HEK293T (cell line): ENCODE measurements at regions not wholly inside any gene's neighbourhood (a gene's known extent, or its start where the extent isn't known, plus 50 kb on each side); places are given as distances from the start of the nearest gene placed in this dataset.

Experiments
- CTCF ChIA-PET: fragments of 350-600 bp; formaldehyde crosslinking; extraction: SDS; loops from one replicate; lab custom pipeline; 2021; ENCODE audit warnings: antibody characterized with exemption, inconsistent platforms; lab: Yijun Ruan, JAX
- POLR2A ChIA-PET: fragments of 350-600 bp; formaldehyde crosslinking; extraction: SDS; loops from one replicate; lab custom pipeline; 2020; ENCODE audit warnings: antibody characterized with exemption, inconsistent platforms; lab: Yijun Ruan, JAX
- DNase-seq: peaks from one replicate; pipeline ENCODE4 v3.0.0; 2012; ENCODE audit warnings: mixed read lengths; ENCODE audit errors: extremely low spot score
- ARNT ChIP-seq: fragments of 450-650 bp; IDR thresholded peaks from 2 replicates; pipeline ENCODE4 v1.6.1; 2017; ENCODE audit warnings: mild to moderate bottlenecking
- BHLHE40 ChIP-seq: fragments of 450-650 bp; IDR thresholded peaks from 2 replicates; pipeline ENCODE4 v1.6.1; 2016; ENCODE audit warnings: mild to moderate bottlenecking, moderate library complexity, borderline replicate concordance
- CTBP1 ChIP-seq: fragments of 450-650 bp; IDR thresholded peaks from 2 replicates; pipeline ENCODE4 v1.6.1; 2016; ENCODE audit warnings: borderline replicate concordance
- ELF4 ChIP-seq: fragments of 450-650 bp; IDR thresholded peaks from 2 replicates; pipeline ENCODE4 v1.6.1; 2017; ENCODE audit warnings: antibody characterized with exemption
- FOXA1 ChIP-seq: fragments of 450-650 bp; IDR thresholded peaks from 2 replicates; pipeline ENCODE4 v1.6.1; 2016; ENCODE audit warnings: mild to moderate bottlenecking
- FOXK2 ChIP-seq: fragments of 450-650 bp; IDR thresholded peaks from 2 replicates; pipeline ENCODE4 v1.6.1; 2016; ENCODE audit warnings: mild to moderate bottlenecking
- FOXM1 ChIP-seq: fragments of 450-650 bp; IDR thresholded peaks from 2 replicates; pipeline ENCODE4 v1.6.1; 2017; ENCODE audit warnings: mild to moderate bottlenecking, borderline replicate concordance
- HDGF ChIP-seq: fragments of 450-650 bp; IDR thresholded peaks from 2 replicates; pipeline ENCODE4 v1.6.1; 2017; ENCODE audit warnings: antibody characterized with exemption, borderline replicate concordance
- L3MBTL2 ChIP-seq: fragments of 450-650 bp; conservative IDR thresholded peaks from 2 replicates; pipeline ENCODE4 v1.6.1; 2016; ENCODE audit warnings: mild to moderate bottlenecking
- LEF1 ChIP-seq: fragments of 450-650 bp; IDR thresholded peaks from 2 replicates; pipeline ENCODE4 v1.6.1; 2017; ENCODE audit warnings: mild to moderate bottlenecking, borderline replicate concordance
- NFRKB ChIP-seq: fragments of 450-650 bp; IDR thresholded peaks from 2 replicates; pipeline ENCODE4 v1.6.1; 2016; ENCODE audit warnings: mild to moderate bottlenecking, moderate library complexity
- SP1 ChIP-seq: fragments of 450-650 bp; IDR thresholded peaks from 2 replicates; pipeline ENCODE4 v1.6.1; 2017
- SUZ12 ChIP-seq: fragments of 450-650 bp; IDR thresholded peaks from 2 replicates; pipeline ENCODE4 v1.6.1; 2016; ENCODE audit warnings: mild to moderate bottlenecking
- TARDBP ChIP-seq: fragments of 450-650 bp; IDR thresholded peaks from 2 replicates; pipeline ENCODE4 v1.6.1; 2016
- ZNF384 ChIP-seq: fragments of 450-650 bp; IDR thresholded peaks from 2 replicates; pipeline ENCODE4 v1.6.1; 2016
- TF ChIP-seq, protein P1 (sequence below): fragments of 450-650 bp; IDR thresholded peaks from 2 replicates; pipeline ENCODE4 v1.6.1; 2016

DNA sequence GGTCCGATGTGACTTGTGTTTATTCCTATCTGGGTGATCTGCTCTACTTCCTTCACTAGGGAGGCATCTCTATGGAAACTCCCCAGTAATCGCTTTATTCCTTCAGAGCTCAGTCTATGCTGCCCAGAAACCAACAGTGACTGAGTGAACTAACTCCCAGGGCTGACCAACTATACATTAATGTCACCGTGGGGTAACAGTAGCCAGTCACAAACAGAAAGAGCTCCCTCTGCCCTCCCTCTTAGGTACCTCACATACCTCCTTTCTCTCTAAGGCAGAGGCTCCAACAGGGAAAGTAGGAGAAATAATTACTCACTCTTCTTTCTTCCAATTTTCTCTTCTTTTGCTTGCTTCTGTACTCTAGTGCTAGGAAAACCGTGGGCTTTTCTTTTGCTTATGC, 855.0 kb downstream of the REEP3 start:
- TF ChIP-seq, protein P1, sequence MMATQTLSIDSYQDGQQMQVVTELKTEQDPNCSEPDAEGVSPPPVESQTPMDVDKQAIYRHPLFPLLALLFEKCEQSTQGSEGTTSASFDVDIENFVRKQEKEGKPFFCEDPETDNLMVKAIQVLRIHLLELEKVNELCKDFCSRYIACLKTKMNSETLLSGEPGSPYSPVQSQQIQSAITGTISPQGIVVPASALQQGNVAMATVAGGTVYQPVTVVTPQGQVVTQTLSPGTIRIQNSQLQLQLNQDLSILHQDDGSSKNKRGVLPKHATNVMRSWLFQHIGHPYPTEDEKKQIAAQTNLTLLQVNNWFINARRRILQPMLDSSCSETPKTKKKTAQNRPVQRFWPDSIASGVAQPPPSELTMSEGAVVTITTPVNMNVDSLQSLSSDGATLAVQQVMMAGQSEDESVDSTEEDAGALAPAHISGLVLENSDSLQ = no peak
- TF ChIP-seq L3MBTL2 (no peak), CTBP1 (no peak), SP1 (no peak), FOXK2 (no peak)
- CTCF ChIA-PET = interaction anchor here (0.5 kb wide), 1 partner anchor 283 kb away, joined by 3 read pairs; no protein-coding TSS in a partner anchor
- peak; percentile 11 for DNase-seq
- POLR2A ChIA-PET = no interaction called here

DNA sequence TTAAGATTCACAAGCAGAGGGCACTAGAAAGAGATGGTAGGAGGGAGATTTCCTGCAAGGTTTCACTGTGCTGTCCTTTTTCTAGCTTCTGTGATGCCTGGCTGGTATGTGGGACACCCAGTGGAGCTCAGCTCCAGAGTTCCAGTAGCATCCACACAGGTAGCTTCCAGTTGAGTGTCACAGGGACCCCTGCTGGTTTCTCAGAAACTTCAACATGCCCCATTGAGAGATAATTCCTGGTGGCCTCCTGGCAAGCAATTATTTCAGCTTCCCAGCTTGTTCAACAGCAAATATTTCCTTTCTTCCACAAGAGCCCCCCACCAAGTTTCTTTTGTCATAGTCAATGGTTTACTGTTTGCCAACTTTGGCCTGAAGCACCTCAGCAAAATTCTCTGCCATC, 858.7 kb downstream of the REEP3 start:
- ChIA-PET CTCF (interaction anchor here (0.7 kb wide), 1 partner anchor 284 kb away, joined by 3 read pairs; no protein-coding TSS in a partner anchor), POLR2A (no interaction called here)
- no peak for DNase-seq
- no peak for TF ChIP-seq TARDBP
- no peak for TF ChIP-seq L3MBTL2
- TF ChIP-seq ARNT = no peak
- TF ChIP-seq, protein P1 = no peak
- TF ChIP-seq SUZ12 = no peak
- no peak for TF ChIP-seq FOXA1
- TF ChIP-seq SP1 = no peak
- no peak for TF ChIP-seq FOXK2

DNA sequence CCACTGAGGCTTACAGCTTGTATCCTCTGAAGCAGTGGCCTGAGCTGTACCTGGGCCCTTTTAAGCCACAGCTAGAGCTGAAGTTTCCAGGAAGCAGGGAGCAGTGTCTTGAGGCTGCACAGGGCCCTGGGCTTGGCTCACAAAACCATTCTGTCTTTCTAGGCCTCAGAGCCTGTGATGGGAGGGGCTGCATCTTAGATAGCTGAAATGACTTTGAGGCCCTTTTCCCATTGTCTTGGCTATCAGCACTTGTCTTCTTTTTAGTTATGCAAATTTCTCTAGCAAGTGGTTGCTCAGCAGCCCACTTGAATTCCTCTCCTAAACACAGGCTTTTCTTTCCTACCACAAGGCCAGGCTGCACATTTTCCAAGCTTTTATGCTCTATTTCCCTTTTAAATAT, 864.2 kb downstream of the REEP3 start:
- ChIA-PET POLR2A (no interaction called here), CTCF (no interaction called here)
- no peak for TF ChIP-seq FOXM1
- TF ChIP-seq L3MBTL2 = no peak
- no peak for TF ChIP-seq FOXA1
- TF ChIP-seq TARDBP = no peak
- TF ChIP-seq FOXK2 = no peak
- no peak for TF ChIP-seq SP1
- TF ChIP-seq ARNT = no peak
- TF ChIP-seq BHLHE40 = no peak
- TF ChIP-seq NFRKB = no peak
- TF ChIP-seq SUZ12 = no peak
- TF ChIP-seq LEF1 = no peak
- TF ChIP-seq ELF4 = no peak
- TF ChIP-seq CTBP1 = no peak
- TF ChIP-seq ZNF384 = no peak
- TF ChIP-seq, protein P1 = no peak
- no peak for TF ChIP-seq HDGF
- no peak for DNase-seq

DNA sequence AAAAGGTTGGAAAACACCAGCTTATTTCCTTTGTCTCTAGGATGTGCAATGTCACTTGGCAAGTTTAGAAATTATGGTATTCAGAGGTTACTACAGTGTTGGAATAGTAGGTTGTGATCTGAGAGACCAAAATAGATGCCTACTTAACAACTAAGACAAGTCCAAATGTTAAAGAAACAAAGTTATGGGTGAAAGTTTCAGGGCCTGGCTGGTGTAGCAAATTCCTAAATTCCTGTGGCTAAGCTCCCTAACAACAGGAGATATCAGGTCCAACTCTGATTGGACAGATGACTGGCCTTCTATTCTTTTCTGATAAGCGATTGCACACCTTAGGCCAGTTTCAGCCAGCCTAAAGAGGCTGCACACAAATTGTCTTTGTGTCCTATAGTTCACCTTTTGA, 873.5 kb downstream of the REEP3 start:
- TF ChIP-seq ARNT (no peak), TARDBP (no peak), SUZ12 (no peak), LEF1 (no peak), CTBP1 (no peak), FOXK2 (no peak), FOXM1 (no peak), ZNF384 (no peak), NFRKB (no peak), FOXA1 (no peak), BHLHE40 (no peak), SP1 (no peak), L3MBTL2 (no peak), HDGF (no peak), ELF4 (no peak)
- TF ChIP-seq, protein P1 = no peak
- POLR2A ChIA-PET = no interaction called here
- no peak for DNase-seq
- CTCF ChIA-PET = no interaction called here

DNA sequence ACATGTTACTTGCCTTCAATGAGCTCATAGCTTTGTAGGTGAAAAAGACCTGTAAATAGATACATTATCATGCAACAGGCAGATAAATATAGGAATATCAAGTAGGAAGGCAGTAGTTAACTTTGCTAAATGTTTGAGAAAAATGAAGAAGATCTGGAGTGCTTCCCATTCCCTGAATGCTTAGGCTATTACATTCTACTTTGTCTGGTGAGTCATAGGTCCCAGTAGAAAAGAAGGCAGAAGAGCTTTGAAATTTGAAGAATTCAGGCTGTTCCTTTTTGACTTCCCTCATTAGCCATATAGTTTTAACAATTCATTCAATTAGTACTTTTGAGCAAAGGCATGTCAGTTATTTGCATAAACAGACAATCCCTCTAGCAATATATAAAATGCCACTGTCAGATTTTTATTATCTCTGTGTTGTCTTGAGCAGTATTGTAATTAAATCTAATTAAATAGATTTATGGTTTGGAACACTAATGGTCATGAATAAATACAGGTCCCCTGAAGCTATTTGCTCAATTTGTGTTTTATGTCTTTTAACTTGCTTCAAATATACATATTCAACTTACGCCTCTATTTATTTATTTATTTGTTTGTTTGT, 875.0 kb downstream of the REEP3 start:
- ChIA-PET POLR2A (no interaction called here), CTCF (no interaction called here)
- no peak for TF ChIP-seq LEF1
- no peak for TF ChIP-seq SUZ12
- no peak for TF ChIP-seq L3MBTL2
- no peak for TF ChIP-seq NFRKB
- TF ChIP-seq HDGF = no peak
- no peak for TF ChIP-seq ELF4
- TF ChIP-seq FOXM1 = no peak
- TF ChIP-seq FOXA1 = no peak
- no peak for TF ChIP-seq CTBP1
- TF ChIP-seq ARNT = no peak
- no peak for TF ChIP-seq BHLHE40
- DNase-seq = no peak

DNA sequence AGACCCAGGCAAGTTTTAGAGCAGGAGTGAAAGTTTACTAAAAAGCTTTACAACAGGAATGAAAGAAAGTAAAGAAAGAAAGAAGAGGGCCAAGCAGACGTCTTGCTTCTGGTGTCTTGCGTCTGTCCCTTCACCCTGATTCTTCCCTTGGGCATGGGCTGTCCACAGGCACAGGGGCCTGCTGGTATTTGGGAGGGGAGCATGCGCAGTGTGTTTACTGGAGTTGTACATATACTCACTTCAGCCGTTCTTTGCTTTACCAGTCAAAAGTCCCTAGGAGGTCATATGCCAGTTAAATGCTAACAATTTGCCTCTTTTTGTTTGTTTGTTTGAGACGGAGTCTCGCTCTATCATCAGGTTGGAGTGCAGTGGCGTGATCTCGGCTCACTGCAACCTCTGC, 875.9 kb downstream of the REEP3 start:
- DNase-seq = no peak
- POLR2A ChIA-PET = no interaction called here
- CTCF ChIA-PET = no interaction called here
- TF ChIP-seq FOXK2 = no peak
- TF ChIP-seq CTBP1 = no peak
- no peak for TF ChIP-seq TARDBP
- TF ChIP-seq NFRKB = no peak
- TF ChIP-seq, protein P1 = no peak
- no peak for TF ChIP-seq SUZ12
